ENCODE measurements at regions not wholly inside any gene's neighbourhood (a gene's known extent, or its start where the extent isn't known, plus 50 kb on each side); places are given as distances from the start of the nearest gene placed in this dataset.

DNA sequence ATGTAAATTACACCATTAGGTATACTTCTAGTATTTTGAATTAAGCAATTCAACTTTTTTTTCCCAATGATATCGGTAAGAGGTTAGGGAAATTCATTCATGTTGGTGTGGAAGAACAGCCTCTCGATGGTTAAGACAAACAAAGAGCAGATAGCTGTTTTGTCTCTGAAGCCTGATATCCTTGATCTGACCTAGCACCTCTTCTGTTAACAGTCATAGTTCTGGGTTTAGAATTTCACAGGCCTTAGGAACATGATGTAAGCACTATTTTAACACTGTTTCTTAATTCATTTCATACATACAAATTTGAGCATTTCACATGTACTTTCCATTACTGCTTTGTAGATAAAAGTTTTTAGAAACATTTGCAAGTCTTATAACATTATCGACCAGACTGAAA lies 367.5 kb upstream of the ZNF385D start:
- ATAC-seq (ENCODE audit: insufficient read depth, low read depth) (no peak), DNase-seq (no peak)
- no peaks in the 10 kb centered on the region for H3K79me2 ChIP-seq (ENCODE audit: insufficient read depth, low read length)
- H3K36me3 ChIP-seq (ENCODE audit: insufficient read depth, low read length) = no peaks in the 10 kb centered on the region
- no peak overlapping the region for H3K4me3 ChIP-seq (ENCODE audit: low read depth in 1 of 2, low read length in 2 of 2)
- H3K4me2 ChIP-seq (ENCODE audit: insufficient read depth, low read length) = no peak overlapping the region
- TF ChIP-seq EZH2 (IDR thresholded peaks at IDR 0.05; ENCODE audit: borderline replicate concordance, low read depth, low read length, severe bottlenecking) (no peak), CTCF (IDR thresholded peaks at IDR 0.05; ENCODE audit: borderline replicate concordance, extremely low read depth, low read length, poor library complexity, severe bottlenecking) (no peak)
- no peaks in the 10 kb centered on the region for H4K20me1 ChIP-seq (ENCODE audit: insufficient read depth, low read length)
- H3K9ac ChIP-seq (ENCODE audit: low read depth, low read length) = no peak overlapping the region
- H3K4me1 ChIP-seq (ENCODE audit: insufficient read depth, low read length) = no peaks in the 10 kb centered on the region
- no peak overlapping the region for H3K27ac ChIP-seq (ENCODE audit: low read length)
- H3K9me3 ChIP-seq (ENCODE audit: insufficient read depth, low read length, severe bottlenecking) = no peaks in the 10 kb centered on the region
- no peak overlapping the region for H2AFZ ChIP-seq (ENCODE audit: low read depth, low read length)
- no peaks in the 10 kb centered on the region for H3K27me3 ChIP-seq (ENCODE audit: insufficient read depth, low read length, poor library complexity)

DNA sequence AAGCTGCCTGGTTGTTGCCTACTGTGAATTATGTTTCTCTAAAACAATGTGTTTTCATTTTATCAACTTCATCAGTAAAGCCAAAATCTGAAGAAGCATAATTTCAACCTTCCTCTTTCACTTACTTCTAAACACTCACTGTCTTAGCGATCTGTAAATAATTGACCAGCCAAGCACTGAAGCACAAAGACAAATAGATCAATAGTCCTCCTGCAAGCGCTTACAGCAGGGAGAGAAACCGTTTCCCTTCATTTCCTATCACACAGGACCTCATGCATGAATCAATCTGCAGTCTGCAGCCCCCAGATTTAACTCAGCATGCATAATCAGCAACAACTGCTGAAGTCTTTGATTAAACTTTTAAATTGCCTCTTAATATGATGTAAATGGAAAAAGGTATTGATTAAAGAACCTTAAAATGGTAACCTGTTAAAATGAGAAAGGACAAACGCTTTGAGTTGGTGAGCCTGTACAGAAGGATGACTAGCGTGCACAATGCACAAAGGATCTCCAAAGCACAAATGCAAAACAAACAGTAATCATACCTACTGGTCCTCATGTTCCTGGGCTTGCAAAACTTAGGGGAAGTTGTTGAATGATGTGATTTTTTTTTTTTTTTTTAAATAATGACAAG lies 370.2 kb upstream of the ZNF385D start:
- ATAC-seq (ENCODE audit: insufficient read depth, low read depth) = no peak
- Histone ChIP-seq H3K36me3 (ENCODE audit: insufficient read depth, low read length) (no peaks in the 10 kb centered on the region), H3K9me3 (ENCODE audit: insufficient read depth, low read length, severe bottlenecking) (no peaks in the 10 kb centered on the region), H3K4me3 (ENCODE audit: low read depth in 1 of 2, low read length in 2 of 2) (no peak overlapping the region), H2AFZ (ENCODE audit: low read depth, low read length) (no peak overlapping the region), H3K9ac (ENCODE audit: low read depth, low read length) (no peak overlapping the region), H4K20me1 (ENCODE audit: insufficient read depth, low read length) (no peaks in the 10 kb centered on the region), H3K4me1 (ENCODE audit: insufficient read depth, low read length) (no peaks in the 10 kb centered on the region), H3K27me3 (ENCODE audit: insufficient read depth, low read length, poor library complexity) (no peaks in the 10 kb centered on the region), H3K27ac (ENCODE audit: low read length) (no peak overlapping the region), H3K4me2 (ENCODE audit: insufficient read depth, low read length) (no peak overlapping the region), H3K79me2 (ENCODE audit: insufficient read depth, low read length) (no peaks in the 10 kb centered on the region)
- no peak for TF ChIP-seq CTCF (IDR thresholded peaks at IDR 0.05; ENCODE audit: borderline replicate concordance, extremely low read depth, low read length, poor library complexity, severe bottlenecking)
- no peak for DNase-seq

GRCh38 chr3:22122567-22122966 lies 371.6 kb upstream of the ZNF385D start:
- no peak overlapping the region for H3K4me2 ChIP-seq (ENCODE audit: insufficient read depth, low read length)
- TF ChIP-seq EZH2 (IDR thresholded peaks at IDR 0.05; ENCODE audit: borderline replicate concordance, low read depth, low read length, severe bottlenecking) (no peak), CTCF (IDR thresholded peaks at IDR 0.05; ENCODE audit: borderline replicate concordance, extremely low read depth, low read length, poor library complexity, severe bottlenecking) (no peak)

GRCh38 chr3:22129101-22129500 lies 378.1 kb upstream of the ZNF385D start:
- Histone ChIP-seq H3K4me3 (ENCODE audit: low read depth in 1 of 2, low read length in 2 of 2) (no peak overlapping the region), H3K9me3 (ENCODE audit: insufficient read depth, low read length, severe bottlenecking) (no peaks in the 10 kb centered on the region), H3K4me1 (ENCODE audit: insufficient read depth, low read length) (no peaks in the 10 kb centered on the region), H3K36me3 (ENCODE audit: insufficient read depth, low read length) (no peaks in the 10 kb centered on the region), H3K9ac (ENCODE audit: low read depth, low read length) (no peak overlapping the region), H4K20me1 (ENCODE audit: insufficient read depth, low read length) (no peaks in the 10 kb centered on the region), H2AFZ (ENCODE audit: low read depth, low read length) (no peak overlapping the region), H3K27me3 (ENCODE audit: insufficient read depth, low read length, poor library complexity) (no peaks in the 10 kb centered on the region), H3K4me2 (ENCODE audit: insufficient read depth, low read length) (no peak overlapping the region), H3K27ac (ENCODE audit: low read length) (no peak overlapping the region), H3K79me2 (ENCODE audit: insufficient read depth, low read length) (no peaks in the 10 kb centered on the region)
- ATAC-seq (ENCODE audit: insufficient read depth, low read depth) (no peak), DNase-seq (no peak)
- TF ChIP-seq EZH2 (IDR thresholded peaks at IDR 0.05; ENCODE audit: borderline replicate concordance, low read depth, low read length, severe bottlenecking) (no peak), CTCF (IDR thresholded peaks at IDR 0.05; ENCODE audit: borderline replicate concordance, extremely low read depth, low read length, poor library complexity, severe bottlenecking) (no peak)

More at GRCh38 chr3:22122567-22122966, 371.6 kb upstream of the ZNF385D start:
- Histone ChIP-seq H3K9me3 (ENCODE audit: insufficient read depth, low read length, severe bottlenecking) (no peaks in the 10 kb centered on the region), H3K79me2 (ENCODE audit: insufficient read depth, low read length) (no peaks in the 10 kb centered on the region), H3K9ac (ENCODE audit: low read depth, low read length) (no peak overlapping the region), H3K4me1 (ENCODE audit: insufficient read depth, low read length) (no peaks in the 10 kb centered on the region), H4K20me1 (ENCODE audit: insufficient read depth, low read length) (no peaks in the 10 kb centered on the region), H3K27ac (ENCODE audit: low read length) (no peak overlapping the region), H2AFZ (ENCODE audit: low read depth, low read length) (no peak overlapping the region), H3K4me3 (ENCODE audit: low read depth in 1 of 2, low read length in 2 of 2) (no peak overlapping the region), H3K36me3 (ENCODE audit: insufficient read depth, low read length) (no peaks in the 10 kb centered on the region), H3K27me3 (ENCODE audit: insufficient read depth, low read length, poor library complexity) (no peaks in the 10 kb centered on the region)
- no peak for DNase-seq
- ATAC-seq (ENCODE audit: insufficient read depth, low read depth) = no peak

Measured in DND-41 (cell line).